GM21825 (cell line): ENCODE measurements at regions not wholly inside any gene's neighbourhood (a gene's known extent, or its start where the extent isn't known, plus 50 kb on each side); places are given as distances from the start of the nearest gene placed in this dataset.
"Not testable (repeated sequence)": the region's sequence is repeated elsewhere in the genome, so short reads cannot be mapped to it uniquely, and the experiment has no call there.

Source experiments
- ATAC-seq: cut with Tn5 transposase; IDR thresholded peaks from one replicate; pipeline ENCODE4 v1.9.1; 2021; ENCODE audit warnings: mild to moderate bottlenecking, moderate library complexity; ENCODE audit not compliant: unreplicated experiment

- no peak for ATAC-seq
Observed at GRCh38 chrX:86887341-86887740, 630.3 kb upstream of the KLHL4 start.

- ATAC-seq, result no peak
Observed at GRCh38 chrX:86910027-86910426, 607.6 kb upstream of the KLHL4 start.

GRCh38 chrX:86910602-86911311, 606.8 kb upstream of the KLHL4 start:
- no peak for ATAC-seq

GRCh38 chrX:86914569-86914968, 603.0 kb upstream of the KLHL4 start:
- no peak for ATAC-seq

GRCh38 chrX:86917959-86918358, 599.6 kb upstream of the KLHL4 start:
- no peak for ATAC-seq

- ATAC-seq, result no peak
Observed at GRCh38 chrX:86930419-86930818, 587.2 kb upstream of the KLHL4 start.

- no peak for ATAC-seq
Observed at GRCh38 chrX:86935988-86936387, 581.6 kb upstream of the KLHL4 start.

GRCh38 chrX:86946569-86946968, 571.0 kb upstream of the KLHL4 start:
- ATAC-seq, result peak; percentile 91

GRCh38 chrX:86964321-86964720, 553.3 kb upstream of the KLHL4 start:
- no peak for ATAC-seq

GRCh38 chrX:86981326-86981879, 536.2 kb upstream of the KLHL4 start:
- no peak for ATAC-seq

- ATAC-seq, result not testable (repeated sequence)
Observed at GRCh38 chrX:86987351-86987750, 530.3 kb upstream of the KLHL4 start.

- no peak for ATAC-seq
Observed at GRCh38 chrX:87003031-87003430, 514.6 kb upstream of the KLHL4 start.

- no peak for ATAC-seq
Observed at GRCh38 chrX:87005183-87005582, 512.4 kb upstream of the KLHL4 start.

GRCh38 chrX:87005885-87006284, 511.7 kb upstream of the KLHL4 start:
- ATAC-seq, result no peak

GRCh38 chrX:87006561-87006960, 511.0 kb upstream of the KLHL4 start:
- no peak for ATAC-seq

GRCh38 chrX:87017210-87017609, 500.4 kb upstream of the KLHL4 start:
- ATAC-seq, result no peak

GRCh38 chrX:87033115-87033514, 484.5 kb upstream of the KLHL4 start:
- ATAC-seq, result not testable (repeated sequence)

GRCh38 chrX:87045352-87045751, 472.2 kb upstream of the KLHL4 start:
- no peak for ATAC-seq

GRCh38 chrX:87049567-87049966, 468.0 kb upstream of the KLHL4 start:
- ATAC-seq, result no peak

- no peak for ATAC-seq
Observed at GRCh38 chrX:87063642-87064041, 454.0 kb upstream of the KLHL4 start.

- ATAC-seq, result no peak
Observed at GRCh38 chrX:87064502-87064901, 453.1 kb upstream of the KLHL4 start.

- no peak for ATAC-seq
Observed at GRCh38 chrX:87067795-87068369, 449.7 kb upstream of the KLHL4 start.
